ENCODE measurements at regions not wholly inside any gene's neighbourhood (a gene's known extent, or its start where the extent isn't known, plus 50 kb on each side); places are given as distances from the start of the nearest gene placed in this dataset.

- no peaks in the 10 kb centered on the region for H3K27me3 ChIP-seq (ENCODE audit: control insufficient read depth, insufficient read depth, low read length)
- no peak overlapping the region for H3K4me3 ChIP-seq (ENCODE audit: insufficient read depth, low read depth, low read length)
- DNase-seq, result no peak
- H3K36me3 ChIP-seq (replicated peaks; ENCODE audit: control insufficient read depth, insufficient read depth, low read length), result no peaks in the 10 kb centered on the region
Observed at GRCh38 chr11:21820176-21820575, 372.7 kb upstream of the ANO5 start.

- no peaks in the 10 kb centered on the region for H3K36me3 ChIP-seq (replicated peaks; ENCODE audit: control insufficient read depth, insufficient read depth, low read length)
- DNase-seq, result no peak
- no peaks in the 10 kb centered on the region for H3K27me3 ChIP-seq (ENCODE audit: control insufficient read depth, insufficient read depth, low read length)
- H3K4me3 ChIP-seq (ENCODE audit: insufficient read depth, low read depth, low read length), result no peak overlapping the region
Observed at GRCh38 chr11:21825127-21825526, 367.8 kb upstream of the ANO5 start.

- H3K27me3 ChIP-seq (ENCODE audit: control insufficient read depth, insufficient read depth, low read length), result no peaks in the 10 kb centered on the region
- no peaks in the 10 kb centered on the region for H3K36me3 ChIP-seq (replicated peaks; ENCODE audit: control insufficient read depth, insufficient read depth, low read length)
- no peak for DNase-seq
- H3K4me3 ChIP-seq (ENCODE audit: insufficient read depth, low read depth, low read length), result no peak overlapping the region
Observed at GRCh38 chr11:21838427-21838826, 354.5 kb upstream of the ANO5 start.

- H3K27me3 ChIP-seq (ENCODE audit: control insufficient read depth, insufficient read depth, low read length), result no peaks in the 10 kb centered on the region
- no peaks in the 10 kb centered on the region for H3K36me3 ChIP-seq (replicated peaks; ENCODE audit: control insufficient read depth, insufficient read depth, low read length)
- H3K4me3 ChIP-seq (ENCODE audit: insufficient read depth, low read depth, low read length), result no peak overlapping the region
- no peak for DNase-seq
Observed at GRCh38 chr11:21839796-21840195, 353.1 kb upstream of the ANO5 start.

GRCh38 chr11:21861314-21861713, 331.6 kb upstream of the ANO5 start:
- no peak overlapping the region for H3K4me3 ChIP-seq (ENCODE audit: insufficient read depth, low read depth, low read length)
- peak; percentile 3 for DNase-seq
- no peaks in the 10 kb centered on the region for H3K36me3 ChIP-seq (replicated peaks; ENCODE audit: control insufficient read depth, insufficient read depth, low read length)
- no peaks in the 10 kb centered on the region for H3K27me3 ChIP-seq (ENCODE audit: control insufficient read depth, insufficient read depth, low read length)

GRCh38 chr11:21865541-21865940, 327.3 kb upstream of the ANO5 start:
- H3K36me3 ChIP-seq (replicated peaks; ENCODE audit: control insufficient read depth, insufficient read depth, low read length), result no peaks in the 10 kb centered on the region
- H3K4me3 ChIP-seq (ENCODE audit: insufficient read depth, low read depth, low read length), result no peak overlapping the region
- DNase-seq, result no peak
- no peaks in the 10 kb centered on the region for H3K27me3 ChIP-seq (ENCODE audit: control insufficient read depth, insufficient read depth, low read length)

- Histone ChIP-seq H3K4me3 (ENCODE audit: insufficient read depth, low read depth, low read length) (no peak overlapping the region), H3K27me3 (ENCODE audit: control insufficient read depth, insufficient read depth, low read length) (no peaks in the 10 kb centered on the region), H3K36me3 (replicated peaks; ENCODE audit: control insufficient read depth, insufficient read depth, low read length) (no peaks in the 10 kb centered on the region)
- DNase-seq, result no peak
Observed at GRCh38 chr11:21866781-21867180, 326.1 kb upstream of the ANO5 start.

GRCh38 chr11:21877151-21877550, 315.7 kb upstream of the ANO5 start:
- no peak for DNase-seq
- H3K36me3 ChIP-seq (replicated peaks; ENCODE audit: control insufficient read depth, insufficient read depth, low read length), result no peaks in the 10 kb centered on the region
- H3K27me3 ChIP-seq (ENCODE audit: control insufficient read depth, insufficient read depth, low read length), result no peaks in the 10 kb centered on the region
- H3K4me3 ChIP-seq (ENCODE audit: insufficient read depth, low read depth, low read length), result no peak overlapping the region

GRCh38 chr11:21883354-21883753, 309.5 kb upstream of the ANO5 start:
- H3K27me3 ChIP-seq (ENCODE audit: control insufficient read depth, insufficient read depth, low read length), result no peaks in the 10 kb centered on the region
- no peak overlapping the region for H3K4me3 ChIP-seq (ENCODE audit: insufficient read depth, low read depth, low read length)
- no peak for DNase-seq
- H3K36me3 ChIP-seq (replicated peaks; ENCODE audit: control insufficient read depth, insufficient read depth, low read length), result no peaks in the 10 kb centered on the region

GRCh38 chr11:21888814-21889213, 304.1 kb upstream of the ANO5 start:
- Histone ChIP-seq H3K36me3 (replicated peaks; ENCODE audit: control insufficient read depth, insufficient read depth, low read length) (no peaks in the 10 kb centered on the region), H3K27me3 (ENCODE audit: control insufficient read depth, insufficient read depth, low read length) (no peaks in the 10 kb centered on the region), H3K4me3 (ENCODE audit: insufficient read depth, low read depth, low read length) (no peak overlapping the region)
- no peak for DNase-seq

GRCh38 chr11:21892736-21893564, 299.9 kb upstream of the ANO5 start:
- H3K27me3 ChIP-seq (ENCODE audit: control insufficient read depth, insufficient read depth, low read length), result no peaks in the 10 kb centered on the region
- DNase-seq, result no peak
- H3K4me3 ChIP-seq (ENCODE audit: insufficient read depth, low read depth, low read length), result no peak overlapping the region
- H3K36me3 ChIP-seq (replicated peaks; ENCODE audit: control insufficient read depth, insufficient read depth, low read length), result no peaks in the 10 kb centered on the region

GRCh38 chr11:21893565-21893867, 299.4 kb upstream of the ANO5 start:
- Histone ChIP-seq H3K4me3 (ENCODE audit: insufficient read depth, low read depth, low read length) (no peak overlapping the region), H3K27me3 (ENCODE audit: control insufficient read depth, insufficient read depth, low read length) (no peaks in the 10 kb centered on the region), H3K36me3 (replicated peaks; ENCODE audit: control insufficient read depth, insufficient read depth, low read length) (no peaks in the 10 kb centered on the region)
- DNase-seq, result no peak

- DNase-seq, result no peak
- Histone ChIP-seq H3K27me3 (ENCODE audit: control insufficient read depth, insufficient read depth, low read length) (no peaks in the 10 kb centered on the region), H3K36me3 (replicated peaks; ENCODE audit: control insufficient read depth, insufficient read depth, low read length) (no peaks in the 10 kb centered on the region), H3K4me3 (ENCODE audit: insufficient read depth, low read depth, low read length) (no peak overlapping the region)
Observed at GRCh38 chr11:21894492-21894891, 298.4 kb upstream of the ANO5 start.

GRCh38 chr11:21895686-21896085, 297.2 kb upstream of the ANO5 start:
- DNase-seq, result no peak
- H3K4me3 ChIP-seq (ENCODE audit: insufficient read depth, low read depth, low read length), result no peak overlapping the region
- no peaks in the 10 kb centered on the region for H3K27me3 ChIP-seq (ENCODE audit: control insufficient read depth, insufficient read depth, low read length)
- H3K36me3 ChIP-seq (replicated peaks; ENCODE audit: control insufficient read depth, insufficient read depth, low read length), result no peaks in the 10 kb centered on the region

GRCh38 chr11:21896216-21896615, 296.7 kb upstream of the ANO5 start:
- no peak for DNase-seq
- no peak overlapping the region for H3K4me3 ChIP-seq (ENCODE audit: insufficient read depth, low read depth, low read length)
- no peaks in the 10 kb centered on the region for H3K27me3 ChIP-seq (ENCODE audit: control insufficient read depth, insufficient read depth, low read length)
- H3K36me3 ChIP-seq (replicated peaks; ENCODE audit: control insufficient read depth, insufficient read depth, low read length), result no peaks in the 10 kb centered on the region
